Activated CD4-positive, alpha-beta memory T cell treated with anti-CD3 and anti-CD28 coated beads for 36 hours (primary cell): ENCODE measurements at regions not wholly inside any gene's neighbourhood (a gene's known extent, or its start where the extent isn't known, plus 50 kb on each side); places are given as distances from the start of the nearest gene placed in this dataset.

Experiments used
- CTCF ChIA-PET: fragments of 350-600 bp; sonication (Branson Sonifier 250); formaldehyde crosslinking; loops from one replicate; lab custom pipeline; 2021; ENCODE audit warnings: antibody characterized with exemption, inconsistent platforms; lab: Charles Lee
- POLR2A ChIA-PET: fragments of 350-600 bp; sonication (Branson Sonifier 250); formaldehyde crosslinking; loops from one replicate; lab custom pipeline; 2021; ENCODE audit warnings: antibody characterized with exemption; lab: Charles Lee
- DNase-seq: peaks from one replicate; pipeline ENCODE4 v3.0.0-alpha.2; 2020
- H3K27ac Mint-ChIP-seq: one replicate; pipeline ENCODE4 v1.8.0; 2021; ENCODE audit warnings: mixed read lengths
- H3K27me3 Mint-ChIP-seq: one replicate; pipeline ENCODE4 v1.8.0; 2021; ENCODE audit warnings: mixed read lengths
- H3K36me3 Mint-ChIP-seq: one replicate; pipeline ENCODE4 v1.8.0; 2021; ENCODE audit warnings: mixed read lengths
- H3K4me1 Mint-ChIP-seq: one replicate; pipeline ENCODE4 v1.8.0; 2021; ENCODE audit warnings: low read depth, mixed read lengths
- H3K4me3 Mint-ChIP-seq: one replicate; pipeline ENCODE4 v1.8.0; 2021; ENCODE audit warnings: mild to moderate bottlenecking, mixed read lengths
- H3K9me3 Mint-ChIP-seq: one replicate; pipeline ENCODE4 v1.8.0; 2021; ENCODE audit warnings: mixed read lengths
- intact Hi-C: fragments of 100-400 bp; cut with micrococcal nuclease; formaldehyde crosslinking; loops from one replicate; pipeline ENCODE4 v1.15.1; 2023

- Mint-ChIP-seq H3K27ac (no peak overlapping the region), H3K9me3 (peaks cover 28% of the 10 kb centered on the region), H3K4me1 (no peaks in the 10 kb centered on the region), H3K36me3 (peaks cover 9% of the 10 kb centered on the region), H3K4me3 (no peak overlapping the region), H3K27me3 (peaks cover 13% of the 10 kb centered on the region)
- ChIA-PET CTCF (no interaction called here), POLR2A (no interaction called here)
- DNase-seq, result no peak
- intact Hi-C loops, result no loop called here
Observed at GRCh38 chr3:10615715-10616114, 110.3 kb upstream of the ATP2B2 start.

- CTCF ChIA-PET, result no interaction called here
- no peak for DNase-seq
- Mint-ChIP-seq H3K27ac (no peak overlapping the region), H3K36me3 (peaks cover 9% of the 10 kb centered on the region), H3K27me3 (peaks cover 13% of the 10 kb centered on the region), H3K9me3 (peaks cover 28% of the 10 kb centered on the region), H3K4me1 (no peaks in the 10 kb centered on the region), H3K4me3 (no peak overlapping the region)
- intact Hi-C loops, result no loop called here
- POLR2A ChIA-PET, result no interaction called here
Observed at GRCh38 chr3:10616321-10616720, 110.9 kb upstream of the ATP2B2 start.

GRCh38 chr3:10619989-10620832 is 114.8 kb upstream of the ATP2B2 start:
- DNase-seq, result no peak
- Mint-ChIP-seq H3K27ac (no peak overlapping the region), H3K27me3 (peaks cover 2% of the 10 kb centered on the region), H3K9me3 (no peaks in the 10 kb centered on the region), H3K4me1 (no peaks in the 10 kb centered on the region), H3K36me3 (no peaks in the 10 kb centered on the region), H3K4me3 (no peak overlapping the region)
- ChIA-PET CTCF (no interaction called here), POLR2A (no interaction called here)
- intact Hi-C loops, result no loop called here

GRCh38 chr3:10620833-10621082 is 115.4 kb upstream of the ATP2B2 start:
- POLR2A ChIA-PET, result no interaction called here

GRCh38 chr3:10623578-10624275 is 118.3 kb upstream of the ATP2B2 start:
- H3K36me3 Mint-ChIP-seq, result no peaks in the 10 kb centered on the region
- H3K27me3 Mint-ChIP-seq, result peaks cover 3% of the 10 kb centered on the region

More at GRCh38 chr3:10620833-10621082, 115.4 kb upstream of the ATP2B2 start:
- no peaks in the 10 kb centered on the region for H3K36me3 Mint-ChIP-seq
- intact Hi-C loops, result no loop called here
- no peak overlapping the region for H3K27ac Mint-ChIP-seq
- no peak for DNase-seq
- no peaks in the 10 kb centered on the region for H3K9me3 Mint-ChIP-seq
- no peaks in the 10 kb centered on the region for H3K4me1 Mint-ChIP-seq
- no peak overlapping the region for H3K4me3 Mint-ChIP-seq
- H3K27me3 Mint-ChIP-seq, result peaks cover 2% of the 10 kb centered on the region
- CTCF ChIA-PET, result no interaction called here

GRCh38 chr3:10625323-10625722 is 119.9 kb upstream of the ATP2B2 start:
- Mint-ChIP-seq H3K4me3 (no peak overlapping the region), H3K36me3 (no peaks in the 10 kb centered on the region), H3K27me3 (peaks cover 2% of the 10 kb centered on the region), H3K4me1 (no peaks in the 10 kb centered on the region), H3K9me3 (no peaks in the 10 kb centered on the region), H3K27ac (no peak overlapping the region)
- intact Hi-C loops, result no loop called here
- ChIA-PET POLR2A (no interaction called here), CTCF (no interaction called here)
- DNase-seq, result no peak

More at GRCh38 chr3:10623578-10624275, 118.3 kb upstream of the ATP2B2 start:
- intact Hi-C loops, result no loop called here
- CTCF ChIA-PET, result no interaction called here
- POLR2A ChIA-PET, result no interaction called here
- DNase-seq, result no peak
- Mint-ChIP-seq H3K9me3 (no peaks in the 10 kb centered on the region), H3K27ac (no peak overlapping the region), H3K4me1 (no peaks in the 10 kb centered on the region), H3K4me3 (no peak overlapping the region)

DNA sequence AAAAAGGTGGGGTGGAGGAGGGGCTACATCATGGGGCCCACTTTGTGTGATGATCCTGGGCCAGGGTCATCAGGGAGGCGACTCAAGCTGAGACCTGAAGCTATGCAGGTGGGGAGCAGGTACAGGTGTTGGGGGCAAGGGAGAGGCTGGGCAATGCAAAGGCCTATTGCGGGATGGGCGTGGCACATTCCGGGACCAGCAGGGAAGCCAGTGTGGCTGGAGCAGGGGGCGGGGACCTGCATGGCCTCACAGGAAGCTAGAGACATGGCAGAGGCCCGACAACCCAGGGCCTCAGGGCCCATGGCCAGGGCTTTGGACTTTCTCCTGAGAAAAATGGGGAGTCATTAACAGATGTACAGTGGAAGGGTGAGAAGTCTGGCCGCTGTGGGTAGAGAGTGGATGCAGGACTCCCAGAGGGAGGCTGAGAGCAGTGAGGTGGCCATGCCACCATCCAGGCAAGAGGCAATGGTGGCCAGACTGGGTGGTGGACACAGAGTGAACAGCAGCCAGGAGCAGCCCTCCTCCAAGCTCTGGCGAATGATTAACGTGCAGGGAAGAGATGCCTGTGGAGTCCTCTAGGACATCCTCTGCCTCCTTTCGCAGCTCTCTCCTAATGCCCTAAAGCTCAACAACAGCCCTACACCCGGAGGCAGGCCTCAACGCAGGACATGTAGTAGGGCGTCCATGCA is 122.6 kb upstream of the ATP2B2 start:
- Mint-ChIP-seq H3K9me3 (no peaks in the 10 kb centered on the region), H3K27ac (no peak overlapping the region), H3K27me3 (peaks cover 1% of the 10 kb centered on the region), H3K4me3 (no peak overlapping the region), H3K4me1 (no peaks in the 10 kb centered on the region), H3K36me3 (no peaks in the 10 kb centered on the region)
- CTCF ChIA-PET, result no interaction called here
- intact Hi-C loops, result no loop called here
- POLR2A ChIA-PET, result no interaction called here
- no peak for DNase-seq

- intact Hi-C loops, result no loop called here
- H3K4me3 Mint-ChIP-seq, result no peak overlapping the region
- CTCF ChIA-PET, result no interaction called here
- no peaks in the 10 kb centered on the region for H3K4me1 Mint-ChIP-seq
- no peak for DNase-seq
- peaks cover 7% of the 10 kb centered on the region for H3K27me3 Mint-ChIP-seq
- POLR2A ChIA-PET, result no interaction called here
- H3K27ac Mint-ChIP-seq, result no peak overlapping the region
- no peaks in the 10 kb centered on the region for H3K9me3 Mint-ChIP-seq
- no peaks in the 10 kb centered on the region for H3K36me3 Mint-ChIP-seq
Observed at GRCh38 chr3:10628891-10629670, 123.7 kb upstream of the ATP2B2 start.

- Mint-ChIP-seq H3K36me3 (no peaks in the 10 kb centered on the region), H3K9me3 (no peaks in the 10 kb centered on the region), H3K27me3 (peaks cover 7% of the 10 kb centered on the region), H3K4me1 (no peaks in the 10 kb centered on the region), H3K4me3 (no peak overlapping the region), H3K27ac (no peak overlapping the region)
- intact Hi-C loops, result no loop called here
- ChIA-PET POLR2A (no interaction called here), CTCF (no interaction called here)
- DNase-seq, result no peak
Observed at GRCh38 chr3:10629671-10630040, 124.3 kb upstream of the ATP2B2 start.

DNA sequence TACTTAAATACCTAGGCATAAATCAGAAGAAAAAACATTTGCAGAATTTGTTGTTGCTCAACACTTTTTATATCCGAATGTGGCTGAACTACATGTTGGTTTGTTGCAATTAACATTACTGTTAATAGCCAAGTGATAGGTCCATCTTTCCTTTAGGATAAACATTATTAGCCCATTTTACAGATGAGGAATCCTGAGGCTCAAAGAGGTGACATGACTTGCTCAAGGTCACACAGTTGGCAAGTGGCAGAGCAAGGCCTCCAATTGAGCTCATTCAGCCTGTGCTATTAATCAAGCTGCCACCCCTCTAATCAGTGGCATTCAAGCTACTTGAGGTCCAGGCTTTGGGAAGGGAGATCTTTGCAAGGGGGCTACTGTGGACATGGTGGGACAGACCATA is 125.8 kb upstream of the ATP2B2 start:
- Mint-ChIP-seq H3K27ac (no peak overlapping the region), H3K9me3 (peaks cover 1% of the 10 kb centered on the region), H3K4me3 (no peak overlapping the region), H3K36me3 (no peaks in the 10 kb centered on the region), H3K4me1 (no peaks in the 10 kb centered on the region), H3K27me3 (peaks cover 10% of the 10 kb centered on the region)
- ChIA-PET POLR2A (no interaction called here), CTCF (no interaction called here)
- intact Hi-C loops, result no loop called here
- no peak for DNase-seq

DNA sequence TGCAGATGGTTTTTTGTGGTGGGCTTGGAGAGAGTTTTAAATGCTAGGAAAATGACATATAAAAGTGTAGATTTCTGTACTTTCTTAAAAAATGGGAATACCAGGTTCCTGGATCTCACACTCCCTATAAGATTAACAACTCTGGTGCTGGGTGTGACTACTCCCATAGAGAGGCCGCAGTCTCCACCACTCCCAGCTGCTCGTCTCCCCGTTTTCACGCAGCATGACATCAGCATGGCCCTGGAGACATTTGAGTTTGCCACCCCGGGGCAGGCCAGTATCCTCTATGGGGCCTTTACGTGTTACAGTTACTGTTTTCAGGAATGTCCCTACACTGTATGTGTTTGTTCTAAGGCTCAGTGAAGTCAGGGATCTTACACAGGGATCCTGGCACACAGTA is 126.7 kb upstream of the ATP2B2 start:
- Mint-ChIP-seq H3K27ac (no peak overlapping the region), H3K36me3 (no peaks in the 10 kb centered on the region), H3K27me3 (peaks cover 12% of the 10 kb centered on the region), H3K4me3 (no peak overlapping the region), H3K9me3 (peaks cover 10% of the 10 kb centered on the region), H3K4me1 (no peaks in the 10 kb centered on the region)
- POLR2A ChIA-PET, result no interaction called here
- intact Hi-C loops, result no loop called here
- no peak for DNase-seq
- CTCF ChIA-PET, result no interaction called here

- CTCF ChIA-PET, result no interaction called here
- POLR2A ChIA-PET, result no interaction called here
- DNase-seq, result no peak
- H3K27ac Mint-ChIP-seq, result no peak overlapping the region
- H3K9me3 Mint-ChIP-seq, result peaks cover 16% of the 10 kb centered on the region
- peaks cover 12% of the 10 kb centered on the region for H3K27me3 Mint-ChIP-seq
- intact Hi-C loops, result no loop called here
- H3K4me3 Mint-ChIP-seq, result no peak overlapping the region
- no peaks in the 10 kb centered on the region for H3K4me1 Mint-ChIP-seq
- H3K36me3 Mint-ChIP-seq, result no peaks in the 10 kb centered on the region
Observed at GRCh38 chr3:10632741-10633140, 127.4 kb upstream of the ATP2B2 start.
